HG03439 (cell line): ENCODE measurements at regions not wholly inside any gene's neighbourhood (a gene's known extent, or its start where the extent isn't known, plus 50 kb on each side); places are given as distances from the start of the nearest gene placed in this dataset.

Source experiments
- ATAC-seq: cut with Tn5 transposase; IDR thresholded peaks from one replicate; pipeline ENCODE4 v1.9.1; 2021; ENCODE audit warnings: mild to moderate bottlenecking, moderate library complexity; ENCODE audit not compliant: unreplicated experiment

- no peak for ATAC-seq
Measured at GRCh38 chr12:85733221-85733840, 102.9 kb downstream of the RASSF9 start.

DNA sequence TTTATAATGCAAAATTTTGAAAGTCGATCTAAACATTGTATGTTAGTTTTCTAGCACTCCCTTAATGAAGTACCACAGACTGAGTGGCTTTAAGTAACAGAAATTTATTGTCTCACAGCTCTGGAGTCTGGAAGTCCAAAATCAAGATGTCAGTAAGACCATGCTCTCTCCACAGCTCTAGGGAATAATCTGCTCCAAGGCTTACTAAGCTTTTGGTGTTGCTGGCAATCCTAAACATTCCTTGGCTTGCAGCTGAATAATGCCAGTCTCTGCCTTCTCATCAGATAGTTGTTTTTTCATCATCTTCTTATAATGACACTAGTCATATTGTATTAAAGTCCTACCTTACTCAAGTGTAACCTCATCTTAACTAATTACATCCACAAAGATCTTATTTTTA, 102.2 kb downstream of the RASSF9 start:
- ATAC-seq, result no peak

DNA sequence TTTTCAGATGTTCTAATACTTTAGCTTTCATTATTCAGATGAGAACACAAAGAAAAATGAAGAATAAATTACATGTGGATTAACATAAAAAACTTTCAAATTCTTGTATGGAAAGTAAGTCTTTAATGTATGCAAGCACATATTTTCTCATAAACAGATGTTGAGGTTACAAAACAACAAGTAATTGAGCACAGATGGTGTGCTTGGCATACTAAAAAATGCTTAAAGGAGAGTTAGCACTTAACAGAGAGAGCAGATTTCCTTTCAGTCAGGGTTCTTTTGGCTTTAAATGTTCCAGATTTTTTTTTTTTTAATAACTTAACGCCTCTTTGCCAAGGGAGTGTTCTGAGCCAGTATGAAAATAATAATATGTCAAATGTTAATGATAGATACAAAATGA, 96.0 kb downstream of the RASSF9 start:
- no peak for ATAC-seq

GRCh38 chr12:85741046-85741445, 95.2 kb downstream of the RASSF9 start:
- ATAC-seq, result no peak

DNA sequence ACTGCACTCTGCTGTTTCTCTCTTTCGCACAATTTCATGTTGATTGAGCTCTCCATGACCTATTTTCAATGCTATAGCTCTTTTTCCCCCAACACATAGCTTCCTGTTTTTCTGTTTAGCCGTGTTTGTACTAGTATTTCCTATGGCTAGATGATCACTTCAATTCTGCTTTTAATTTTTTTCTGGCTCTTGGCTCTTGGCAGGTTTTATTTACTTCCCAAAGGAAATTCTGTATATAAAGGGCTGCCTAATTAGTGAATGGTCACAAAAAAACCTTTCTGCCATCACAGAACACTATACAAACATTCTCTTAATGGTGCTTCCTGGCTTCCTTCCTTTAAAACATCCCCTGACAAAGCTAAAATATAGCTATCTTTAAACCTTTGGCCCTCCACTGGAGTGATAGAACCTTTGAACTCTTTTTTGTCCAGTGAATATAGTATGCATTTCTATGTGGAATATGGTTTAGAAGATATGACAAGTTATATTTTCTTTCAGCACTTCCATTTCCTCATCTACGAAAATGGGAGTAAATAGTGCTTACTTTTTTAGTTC, 88.2 kb downstream of the RASSF9 start:
- ATAC-seq, result no peak
